Esophagus (tissue), 2 donors: ENCODE measurements at regions not wholly inside any gene's neighbourhood (a gene's known extent, or its start where the extent isn't known, plus 50 kb on each side); places are given as distances from the start of the nearest gene placed in this dataset.

Source experiments
- H3K27ac ChIP-seq, 2 donors: one replicate each; pipeline ENCODE4 v1.5.1; 2013; ENCODE audit warnings: low read depth in 2 of 2, mild to moderate bottlenecking in 2 of 2, inconsistent platforms in 1 of 2, low read length in 1 of 2, moderate library complexity in 1 of 2
- H3K27me3 ChIP-seq, 2 donors: one replicate each; pipeline ENCODE4 v1.6.1; 2013; ENCODE audit warnings: low read length in 2 of 2, control low read depth in 1 of 2, mild to moderate bottlenecking in 1 of 2; ENCODE audit not compliant: insufficient read depth in 2 of 2, control insufficient read depth in 1 of 2
- H3K36me3 ChIP-seq, 2 donors: one replicate each; pipeline ENCODE4 v1.6.1; 2013; ENCODE audit warnings: low read length in 1 of 2; ENCODE audit not compliant: control insufficient read depth in 2 of 2, insufficient read depth in 2 of 2
- H3K4me1 ChIP-seq, 2 donors: one replicate each; pipeline ENCODE4 v1.6.1; 2013; ENCODE audit warnings: low read length in 1 of 2; ENCODE audit not compliant: control insufficient read depth in 2 of 2, insufficient read depth in 2 of 2
- H3K4me3 ChIP-seq, 2 donors: one replicate each; pipeline ENCODE4 v1.5.1; 2013; ENCODE audit warnings: low read length in 2 of 2, mild to moderate bottlenecking in 2 of 2, low read depth in 1 of 2, moderate library complexity in 1 of 2
- H3K9me3 ChIP-seq, 2 donors: one replicate each; pipeline ENCODE4 v1.6.1; 2013; ENCODE audit warnings: mild to moderate bottlenecking in 2 of 2, low read depth in 1 of 2, low read length in 1 of 2, moderate library complexity in 1 of 2; ENCODE audit not compliant: control insufficient read depth in 2 of 2, insufficient read depth in 1 of 2
- WGBS, 2 donors: extraction: QIAGEN DNeasy Blood & Tissue Kit; methylation state at CpG; one replicate each; pipeline ENCODE4 v1.1.7; 2013; 5-methylcytosine and 5-hydroxymethylcytosine counted together
- donor health status: healthy with polysubstance abuse.
- donor health status: Bipolar disorder and iron deficiency.

DNA sequence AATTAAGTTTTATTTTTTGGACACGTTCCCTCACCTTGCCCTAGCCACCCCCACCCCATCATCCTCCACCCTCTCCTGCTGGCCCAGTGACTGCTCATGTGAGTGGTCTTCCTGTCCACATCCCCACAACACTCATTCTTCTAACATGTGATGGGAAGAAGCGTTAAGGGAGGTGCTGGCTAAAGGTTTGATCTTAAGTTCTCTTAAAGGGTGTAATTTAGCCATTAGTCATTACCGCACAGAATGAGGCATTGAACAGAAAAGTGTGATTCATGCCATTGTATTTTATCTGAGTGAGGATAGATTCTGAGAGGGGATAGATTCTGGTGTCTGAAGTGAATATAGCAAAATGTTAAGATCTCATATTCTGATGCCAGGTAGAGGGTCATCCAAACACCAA, 272.9 kb upstream of the TPM1 start:
- H3K27ac ChIP-seq: no peak overlapping the region
- peaks cover 0 to 4% of the 10 kb centered on the region in 2 donors for H3K36me3 ChIP-seq
- WGBS, 2 donors: 87 to 91% methylated on average over 3 of the region's 3 CpGs
- no peaks in the 10 kb centered on the region for H3K4me1 ChIP-seq
- no peak overlapping the region for H3K4me3 ChIP-seq
- no peaks in the 10 kb centered on the region for H3K27me3 ChIP-seq
- H3K9me3 ChIP-seq: no peaks in the 10 kb centered on the region

DNA sequence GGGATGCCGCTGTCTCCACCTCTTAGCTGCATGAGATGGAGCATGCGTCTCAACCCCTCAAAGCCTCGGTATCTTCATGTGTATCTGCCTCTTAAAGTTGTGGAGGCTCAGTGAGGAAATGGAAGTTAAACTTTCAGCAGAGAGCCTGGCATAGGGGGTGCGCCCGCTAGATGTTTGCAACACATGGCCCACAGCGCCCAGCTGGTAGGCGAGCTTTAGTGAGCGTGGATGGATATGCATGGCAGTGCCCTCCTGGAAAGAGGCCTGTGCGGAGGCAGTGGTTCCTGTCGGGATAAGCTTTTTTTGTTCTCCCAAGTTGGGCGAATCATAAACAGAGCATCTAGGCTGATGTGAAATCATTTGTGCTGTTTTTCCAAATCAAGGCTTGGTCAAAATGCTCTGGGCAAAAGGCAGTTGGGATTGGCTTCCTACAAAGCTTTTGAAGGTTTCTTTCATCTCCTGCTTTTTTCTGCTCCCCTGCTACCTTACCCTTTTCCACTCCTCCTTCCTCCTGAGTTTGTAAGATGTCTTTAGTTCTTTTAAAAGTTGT, 272.4 kb upstream of the TPM1 start:
- Histone ChIP-seq H3K27me3 (no peaks in the 10 kb centered on the region), H3K36me3 (peaks cover 0 to 4% of the 10 kb centered on the region in 2 donors), H3K4me3 (no peak overlapping the region), H3K4me1 (no peaks in the 10 kb centered on the region), H3K27ac (no peak overlapping the region), H3K9me3 (no peaks in the 10 kb centered on the region)
- 93 to 96% methylated on average over 11 of the region's 11 CpGs for WGBS, 2 donors

DNA sequence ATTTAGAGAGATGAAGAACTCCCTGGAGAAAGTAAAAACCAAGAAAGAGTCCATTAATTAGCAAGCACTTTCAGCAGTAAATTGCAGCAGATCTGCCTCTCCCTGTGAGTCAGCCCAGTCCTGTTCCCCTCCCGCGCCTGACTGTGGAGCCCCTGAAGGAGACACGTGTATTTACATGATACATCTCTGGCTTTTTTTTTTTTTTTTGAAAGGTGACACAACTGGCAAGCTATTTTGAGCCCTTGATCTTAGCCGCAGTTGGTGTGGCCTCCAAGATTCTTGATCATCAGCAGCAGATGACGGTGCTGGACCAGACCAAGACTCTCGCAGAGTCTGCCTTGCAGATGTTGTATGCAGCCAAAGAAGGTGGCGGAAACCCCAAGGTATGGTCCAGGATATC, 271.8 kb upstream of the TPM1 start:
- Histone ChIP-seq H3K4me1 (no peaks in the 10 kb centered on the region), H3K27me3 (no peaks in the 10 kb centered on the region), H3K4me3 (no peak overlapping the region), H3K27ac (no peak overlapping the region), H3K9me3 (no peaks in the 10 kb centered on the region), H3K36me3 (peaks cover 0 to 4% of the 10 kb centered on the region in 2 donors)
- 76 to 81% methylated on average over 7 of the region's 7 CpGs for WGBS, 2 donors

DNA sequence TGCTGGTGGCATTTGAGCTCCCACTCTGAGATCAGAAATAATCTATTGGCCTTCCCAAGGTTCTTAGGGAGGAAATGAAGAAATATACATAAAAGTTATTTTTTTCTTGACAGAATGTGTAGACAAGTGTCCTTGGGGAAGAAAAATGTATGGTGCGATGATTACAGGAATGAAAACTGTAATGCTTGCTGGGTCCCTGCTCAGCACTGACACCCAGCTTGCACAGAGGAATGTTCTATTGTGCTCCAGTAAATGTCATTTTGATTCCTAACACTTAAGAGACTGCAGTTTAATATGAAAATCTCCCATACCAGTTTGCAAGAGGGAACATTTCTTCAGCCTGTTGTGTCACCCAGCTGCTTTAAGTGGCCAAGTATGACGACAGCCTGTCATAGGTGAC, 271.3 kb upstream of the TPM1 start:
- H3K36me3 ChIP-seq: peaks cover 0 to 4% of the 10 kb centered on the region in 2 donors
- H3K4me3 ChIP-seq: no peak overlapping the region
- H3K4me1 ChIP-seq: no peaks in the 10 kb centered on the region
- no peaks in the 10 kb centered on the region for H3K9me3 ChIP-seq
- no peak overlapping the region for H3K27ac ChIP-seq
- 78 to 86% methylated on average over 2 of the region's 2 CpGs for WGBS, 2 donors
- H3K27me3 ChIP-seq: no peaks in the 10 kb centered on the region

DNA sequence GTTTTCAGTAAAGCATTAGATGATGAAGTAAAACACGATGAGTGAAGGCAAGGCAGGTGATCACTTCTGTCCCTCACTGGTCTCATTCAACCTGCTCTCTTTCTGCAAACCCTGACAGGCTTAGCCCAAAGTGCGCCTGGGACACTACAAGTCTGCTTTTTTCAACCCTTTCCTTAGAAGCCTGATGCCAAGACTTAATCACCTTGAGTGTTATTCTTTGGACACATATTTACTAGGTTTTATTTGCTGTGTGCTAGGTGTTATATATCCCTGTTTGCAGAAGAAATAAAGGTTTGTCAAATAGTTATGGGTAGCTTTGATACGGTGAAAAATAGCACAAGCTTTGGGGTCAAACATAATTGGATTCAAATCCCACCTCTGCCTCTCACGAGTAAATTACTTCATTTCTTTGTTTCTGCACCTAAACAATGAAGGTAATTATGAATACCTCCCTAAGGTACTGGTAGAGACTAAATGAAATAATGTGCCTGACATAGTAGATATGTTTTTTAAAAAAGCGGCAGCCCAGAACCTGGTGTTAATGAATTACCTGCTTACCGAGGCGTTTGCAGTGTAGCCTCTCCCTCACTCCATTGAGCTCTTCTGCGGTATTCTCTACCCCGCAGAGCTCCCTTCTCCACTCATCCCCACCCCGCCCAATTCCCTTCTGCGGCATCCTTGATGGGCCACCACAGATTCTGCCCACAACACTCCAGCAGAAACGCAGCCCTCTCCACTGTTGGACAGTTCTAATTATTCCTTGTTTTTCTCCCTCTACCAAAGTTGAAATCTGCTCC, 269.0 kb upstream of the TPM1 start:
- H3K36me3 ChIP-seq: peaks cover 0 to 4% of the 10 kb centered on the region in 2 donors
- no peak overlapping the region for H3K27ac ChIP-seq
- no peak overlapping the region for H3K4me3 ChIP-seq
- 90 to 92% methylated on average over 12 of the region's 12 CpGs for WGBS, 2 donors
- no peaks in the 10 kb centered on the region for H3K27me3 ChIP-seq
- no peaks in the 10 kb centered on the region for H3K4me1 ChIP-seq
- no peaks in the 10 kb centered on the region for H3K9me3 ChIP-seq

DNA sequence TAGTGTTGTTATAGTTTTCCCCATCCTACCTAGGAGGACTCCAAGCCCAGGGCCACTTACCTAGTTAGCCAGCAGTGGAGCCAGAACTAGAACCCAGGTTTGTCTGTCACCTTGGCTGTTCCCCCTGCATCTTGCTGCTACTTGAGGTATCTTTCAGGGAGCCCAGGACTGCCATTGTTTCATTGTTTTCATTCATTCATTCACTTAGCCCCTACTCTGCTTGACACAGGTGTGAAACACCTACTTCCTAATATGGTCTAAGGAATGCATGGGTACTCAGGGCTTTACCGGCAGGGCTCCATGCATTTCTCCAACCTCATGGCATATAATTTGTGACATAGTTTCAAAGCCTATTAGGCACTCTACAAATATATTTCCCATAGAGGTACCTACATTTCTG, 266.6 kb upstream of the TPM1 start:
- H3K27ac ChIP-seq: no peak overlapping the region
- no peaks in the 10 kb centered on the region for H3K4me1 ChIP-seq
- no peak overlapping the region for H3K4me3 ChIP-seq
- no peaks in the 10 kb centered on the region for H3K36me3 ChIP-seq
- no peaks in the 10 kb centered on the region for H3K27me3 ChIP-seq
- H3K9me3 ChIP-seq: no peaks in the 10 kb centered on the region
- WGBS, 2 donors: 67 to 72% methylated on average over 1 of the region's 1 CpG

DNA sequence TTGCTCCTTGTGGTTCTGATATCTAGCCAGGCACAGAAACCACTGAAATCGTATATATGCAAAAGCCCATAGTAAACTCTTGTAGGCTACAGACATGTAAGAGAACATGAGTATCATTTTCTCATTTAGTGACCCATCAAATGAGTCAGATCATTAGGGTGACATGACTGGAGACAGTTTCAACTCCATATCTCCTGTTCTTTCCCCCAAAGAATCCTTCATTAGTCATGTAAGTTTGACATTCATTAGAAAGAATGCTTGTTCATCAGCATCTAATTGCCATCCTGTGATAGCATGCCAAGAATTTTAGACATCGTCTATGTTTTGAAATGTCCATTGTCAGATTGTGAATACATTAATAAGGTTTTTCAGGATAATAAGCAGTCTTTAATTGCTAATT, 264.9 kb upstream of the TPM1 start:
- no peaks in the 10 kb centered on the region for H3K36me3 ChIP-seq
- H3K27ac ChIP-seq: no peak overlapping the region
- H3K4me3 ChIP-seq: no peak overlapping the region
- H3K4me1 ChIP-seq: peaks cover 0 to 5% of the 10 kb centered on the region in 2 donors
- H3K27me3 ChIP-seq: no peaks in the 10 kb centered on the region
- 66 to 79% methylated on average over 2 of the region's 2 CpGs for WGBS, 2 donors
- H3K9me3 ChIP-seq: no peaks in the 10 kb centered on the region

DNA sequence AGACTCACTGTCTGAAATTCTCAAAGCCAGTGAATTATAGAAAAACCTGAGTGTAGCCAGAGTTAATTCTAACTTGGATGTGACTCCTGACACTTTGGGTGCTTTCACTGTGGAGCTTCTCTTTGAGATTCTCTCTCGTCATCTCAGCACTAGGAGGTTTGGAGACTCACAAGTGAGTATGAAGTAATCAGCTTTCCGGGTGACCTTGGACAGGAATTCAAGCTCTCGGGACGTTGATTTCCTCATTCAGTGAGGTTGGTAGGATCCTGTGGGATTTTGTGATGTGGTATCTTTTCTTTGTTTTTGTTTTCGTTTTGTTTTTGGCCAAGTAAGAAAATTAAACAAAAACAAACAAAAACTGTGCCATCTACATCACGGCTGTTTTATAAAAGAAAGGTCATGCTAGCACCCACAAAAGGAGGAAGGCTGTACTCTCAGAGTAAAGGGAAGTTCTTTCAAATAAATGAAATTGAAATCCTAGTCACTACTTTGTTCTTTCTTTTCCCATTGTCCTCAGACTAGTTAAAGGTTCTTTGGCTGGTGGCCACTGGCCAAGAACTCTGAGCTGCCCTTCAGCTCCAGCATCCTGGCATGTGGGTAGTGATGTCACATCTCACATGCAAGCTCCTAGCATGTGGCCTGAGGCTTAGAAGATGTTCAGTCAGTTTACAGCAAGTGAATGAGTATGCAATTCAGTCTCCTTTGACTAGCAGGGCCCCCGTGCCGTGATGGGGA, 263.3 kb upstream of the TPM1 start:
- Histone ChIP-seq H3K4me1 (peaks cover 0 to 5% of the 10 kb centered on the region in 2 donors), H3K9me3 (no peaks in the 10 kb centered on the region), H3K36me3 (no peaks in the 10 kb centered on the region), H3K4me3 (no peak overlapping the region), H3K27me3 (no peaks in the 10 kb centered on the region), H3K27ac (no peak overlapping the region)
- WGBS, 2 donors: 73 to 79% methylated on average over 8 of the region's 8 CpGs

DNA sequence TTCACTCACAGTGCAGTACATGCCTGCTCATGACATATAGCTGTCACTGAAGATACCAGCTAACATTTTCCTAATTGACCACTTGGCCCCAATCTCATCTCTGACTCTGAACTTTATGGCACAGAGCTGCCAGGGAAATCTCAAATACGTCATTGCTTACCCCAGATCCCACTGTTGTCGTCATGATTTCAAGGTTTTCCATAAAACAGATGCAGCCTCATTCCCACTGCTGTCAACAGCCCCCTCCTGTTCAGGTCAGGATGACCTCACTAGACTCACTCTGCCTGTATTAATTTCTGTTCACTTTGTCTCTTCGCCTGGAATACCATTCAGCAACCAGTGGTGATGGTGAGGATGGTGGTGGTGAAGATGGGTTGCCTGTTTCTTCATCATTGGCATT, 262.6 kb upstream of the TPM1 start:
- H3K9me3 ChIP-seq: no peaks in the 10 kb centered on the region
- WGBS, 2 donors: 94 to 97% methylated on average over 3 of the region's 3 CpGs
- no peak overlapping the region for H3K27ac ChIP-seq
- H3K4me1 ChIP-seq: peaks cover 0 to 5% of the 10 kb centered on the region in 2 donors
- no peaks in the 10 kb centered on the region for H3K36me3 ChIP-seq
- H3K27me3 ChIP-seq: no peaks in the 10 kb centered on the region
- no peak overlapping the region for H3K4me3 ChIP-seq
